ENCODE measurements at regions not wholly inside any gene's neighbourhood (a gene's known extent, or its start where the extent isn't known, plus 50 kb on each side); places are given as distances from the start of the nearest gene placed in this dataset.

- Histone ChIP-seq H3K4me3 (ENCODE audit: low read depth, low read length) (no peak overlapping the region), H3K4me1 (no peaks in the 10 kb centered on the region), H3K9me3 (no peaks in the 10 kb centered on the region), H3K36me3 (ENCODE audit: control insufficient read depth, insufficient read depth, low read length) (no peaks in the 10 kb centered on the region), H3K27me3 (replicated peaks; ENCODE audit: control insufficient read depth, insufficient read depth, low read length) (no peaks in the 10 kb centered on the region)
- no peaks in the 10 kb centered on the region for H3K9me3 Mint-ChIP-seq (ENCODE audit: unreplicated experiment)
- BruUV-seq (replicated peaks) = no TSS peak
- no peaks in the 10 kb centered on the region for H3K27me3 Mint-ChIP-seq (ENCODE audit: insufficient read depth, unreplicated experiment)
- no peaks in the 10 kb centered on the region for H3K4me1 Mint-ChIP-seq (ENCODE audit: low read depth, unreplicated experiment)
- no peak for TF ChIP-seq CTCF (IDR thresholded peaks at IDR 0.05; ENCODE audit: insufficient read depth in 1 of 2, low read depth in 1 of 2, low read length in 1 of 2, severe bottlenecking in 1 of 2, unreplicated experiment in 1 of 2)
- intact Hi-C loops (cut with micrococcal nuclease; ENCODE audit: unreplicated experiment) = no loop called here
- H3K4me3 Mint-ChIP-seq (ENCODE audit: unreplicated experiment) = no peak overlapping the region
- no peak overlapping the region for H3K27ac Mint-ChIP-seq (ENCODE audit: unreplicated experiment)
- ChIA-PET CTCF (no interaction called here), POLR2A (no interaction called here)
- no peaks in the 10 kb centered on the region for H3K36me3 Mint-ChIP-seq (ENCODE audit: insufficient read depth, unreplicated experiment)
- DNase-seq = no peak
Measured at GRCh38 chr6:126640356-126640755, 300.4 kb downstream of the CENPW start.

GRCh38 chr6:126640921-126641320 is 301.0 kb downstream of the CENPW start:
- Mint-ChIP-seq H3K36me3 (ENCODE audit: insufficient read depth, unreplicated experiment) (no peaks in the 10 kb centered on the region), H3K27me3 (ENCODE audit: insufficient read depth, unreplicated experiment) (no peaks in the 10 kb centered on the region), H3K27ac (ENCODE audit: unreplicated experiment) (no peak overlapping the region), H3K4me3 (ENCODE audit: unreplicated experiment) (no peak overlapping the region), H3K4me1 (ENCODE audit: low read depth, unreplicated experiment) (no peaks in the 10 kb centered on the region), H3K9me3 (ENCODE audit: unreplicated experiment) (no peaks in the 10 kb centered on the region)
- no peak for DNase-seq
- BruUV-seq (replicated peaks) = no TSS peak
- no peaks in the 10 kb centered on the region for H3K27me3 ChIP-seq (replicated peaks; ENCODE audit: control insufficient read depth, insufficient read depth, low read length)
- H3K36me3 ChIP-seq (ENCODE audit: control insufficient read depth, insufficient read depth, low read length) = no peaks in the 10 kb centered on the region
- TF ChIP-seq CTCF (IDR thresholded peaks at IDR 0.05; ENCODE audit: insufficient read depth in 1 of 2, low read depth in 1 of 2, low read length in 1 of 2, severe bottlenecking in 1 of 2, unreplicated experiment in 1 of 2) = no peak
- ChIA-PET POLR2A (no interaction called here), CTCF (no interaction called here)
- no peak overlapping the region for H3K4me3 ChIP-seq (ENCODE audit: low read depth, low read length)
- no peaks in the 10 kb centered on the region for H3K4me1 ChIP-seq
- intact Hi-C loops (cut with micrococcal nuclease; ENCODE audit: unreplicated experiment) = no loop called here
- H3K9me3 ChIP-seq = no peaks in the 10 kb centered on the region

GRCh38 chr6:126641641-126642040 is 301.7 kb downstream of the CENPW start:
- intact Hi-C loops (cut with micrococcal nuclease; ENCODE audit: unreplicated experiment) = no loop called here
- Mint-ChIP-seq H3K4me1 (ENCODE audit: low read depth, unreplicated experiment) (no peaks in the 10 kb centered on the region), H3K4me3 (ENCODE audit: unreplicated experiment) (no peak overlapping the region), H3K27ac (ENCODE audit: unreplicated experiment) (no peak overlapping the region), H3K27me3 (ENCODE audit: insufficient read depth, unreplicated experiment) (no peaks in the 10 kb centered on the region), H3K9me3 (ENCODE audit: unreplicated experiment) (no peaks in the 10 kb centered on the region), H3K36me3 (ENCODE audit: insufficient read depth, unreplicated experiment) (no peaks in the 10 kb centered on the region)
- ChIA-PET POLR2A (no interaction called here), CTCF (no interaction called here)
- DNase-seq = no peak
- H3K36me3 ChIP-seq (ENCODE audit: control insufficient read depth, insufficient read depth, low read length) = no peaks in the 10 kb centered on the region
- H3K4me1 ChIP-seq = no peaks in the 10 kb centered on the region
- no peak overlapping the region for H3K4me3 ChIP-seq (ENCODE audit: low read depth, low read length)
- no peaks in the 10 kb centered on the region for H3K9me3 ChIP-seq
- H3K27me3 ChIP-seq (replicated peaks; ENCODE audit: control insufficient read depth, insufficient read depth, low read length) = no peaks in the 10 kb centered on the region
- BruUV-seq (replicated peaks) = no TSS peak
- no peak for TF ChIP-seq CTCF (IDR thresholded peaks at IDR 0.05; ENCODE audit: insufficient read depth in 1 of 2, low read depth in 1 of 2, low read length in 1 of 2, severe bottlenecking in 1 of 2, unreplicated experiment in 1 of 2)

Measured in Caco-2 (cell line).